DND-41 (cell line): ENCODE measurements at regions not wholly inside any gene's neighbourhood (a gene's known extent, or its start where the extent isn't known, plus 50 kb on each side); places are given as distances from the start of the nearest gene placed in this dataset.
"Not testable (repeated sequence)": the region's sequence is repeated elsewhere in the genome, so short reads cannot be mapped to it uniquely, and the experiment has no call there.

Experiments
- ATAC-seq: fragments of 200-7000 bp; cut with Tn5 transposase; 3 replicates; pipeline ENCODE4 v1.9.1; 2021; ENCODE audit warnings: low read depth; ENCODE audit not compliant: insufficient read depth
- DNase-seq: peaks from one replicate; pipeline ENCODE4 v3.0.0-alpha.2; 2020
- H2AFZ ChIP-seq: 2 replicates; pipeline ENCODE4 v1.6.0; 2012; ENCODE audit warnings: low read depth, low read length
- H3K27ac ChIP-seq: 2 replicates; pipeline ENCODE4 v1.5.1; 2012; ENCODE audit warnings: low read length, inconsistent platforms
- H3K27me3 ChIP-seq: fragments of 200-600 bp; sonication (generic); 2 replicates; pipeline ENCODE4 v1.6.0; 2012; ENCODE audit warnings: low read length, mild to moderate bottlenecking, inconsistent platforms; ENCODE audit not compliant: insufficient read depth, poor library complexity
- H3K36me3 ChIP-seq: 2 replicates; pipeline ENCODE4 v1.5.1; 2012; ENCODE audit warnings: low read length, inconsistent platforms; ENCODE audit not compliant: insufficient read depth
- H3K4me1 ChIP-seq: 2 replicates; pipeline ENCODE4 v1.5.1; 2012; ENCODE audit warnings: mild to moderate bottlenecking, low read length; ENCODE audit not compliant: insufficient read depth
- H3K4me2 ChIP-seq: 2 replicates; pipeline ENCODE4 v1.6.0; 2012; ENCODE audit warnings: mild to moderate bottlenecking, moderate library complexity, low read length, inconsistent platforms; ENCODE audit not compliant: insufficient read depth
- H3K4me3 ChIP-seq, 2 experiments: fragments of 200-600 bp in 1 of 2; shearing (Covaris generic) in 1 of 2; 2 replicates each; pipeline ENCODE4 v1.5.1; 2012 to 2016; ENCODE audit warnings: inconsistent platforms in 2 of 2, low read length in 2 of 2, mild to moderate bottlenecking in 2 of 2, low read depth in 1 of 2, moderate library complexity in 1 of 2
- H3K79me2 ChIP-seq: 2 replicates; pipeline ENCODE4 v1.6.0; 2012; ENCODE audit warnings: low read length, inconsistent platforms; ENCODE audit not compliant: insufficient read depth
- H3K9ac ChIP-seq: 2 replicates; pipeline ENCODE4 v1.6.0; 2012; ENCODE audit warnings: low read depth, mild to moderate bottlenecking, inconsistent platforms, low read length, moderate library complexity
- H3K9me3 ChIP-seq: 2 replicates; pipeline ENCODE4 v1.5.1; 2012; ENCODE audit warnings: low read length, moderate library complexity, mild to moderate bottlenecking, inconsistent platforms; ENCODE audit not compliant: insufficient read depth, severe bottlenecking
- H4K20me1 ChIP-seq: 2 replicates; pipeline ENCODE4 v1.6.0; 2012; ENCODE audit warnings: low read length; ENCODE audit not compliant: insufficient read depth
- CTCF ChIP-seq: IDR thresholded peaks from 2 replicates; pipeline ENCODE4 v1.5.1; 2012; ENCODE audit warnings: borderline replicate concordance, low read length, moderate library complexity, mild to moderate bottlenecking; ENCODE audit not compliant: poor library complexity, severe bottlenecking; ENCODE audit errors: extremely low read depth
- EZH2 ChIP-seq: IDR thresholded peaks from 3 replicates; pipeline ENCODE4 v1.6.1; 2012; ENCODE audit warnings: borderline replicate concordance, low read depth, mild to moderate bottlenecking, moderate library complexity, low read length, inconsistent platforms; ENCODE audit not compliant: severe bottlenecking

- Histone ChIP-seq H3K4me3 (no peak overlapping the region), H3K27ac (no peak overlapping the region), H3K4me1 (no peaks in the 10 kb centered on the region), H3K9me3 (no peaks in the 10 kb centered on the region), H3K79me2 (no peaks in the 10 kb centered on the region), H3K9ac (no peak overlapping the region), H3K27me3 (no peaks in the 10 kb centered on the region), H3K4me2 (no peak overlapping the region), H3K36me3 (no peaks in the 10 kb centered on the region), H2AFZ (no peak overlapping the region), H4K20me1 (no peaks in the 10 kb centered on the region)
- TF ChIP-seq CTCF (no peak), EZH2 (no peak)
- ATAC-seq (no peak), DNase-seq (no peak)
Measured at GRCh38 chr1:112855152-112855828, 100.7 kb downstream of the SLC16A1 start.

- H2AFZ ChIP-seq, H3K9ac ChIP-seq, H3K4me1 ChIP-seq, H3K9me3 ChIP-seq, DNase-seq, ATAC-seq, H3K4me3 ChIP-seq, H4K20me1 ChIP-seq, H3K36me3 ChIP-seq, H3K27me3 ChIP-seq, H3K79me2 ChIP-seq, H3K4me2 ChIP-seq, H3K27ac ChIP-seq: not testable (repeated sequence)
Measured at GRCh38 chr1:112854368-112854984, 101.5 kb downstream of the SLC16A1 start.

- H3K4me3 ChIP-seq, H3K27me3 ChIP-seq, H3K36me3 ChIP-seq, H4K20me1 ChIP-seq, ATAC-seq, DNase-seq, H3K9ac ChIP-seq, H3K9me3 ChIP-seq, H3K27ac ChIP-seq, H2AFZ ChIP-seq, H3K4me1 ChIP-seq, H3K79me2 ChIP-seq, H3K4me2 ChIP-seq: not testable (repeated sequence)
Measured at GRCh38 chr1:112853915-112854314, 102.1 kb downstream of the SLC16A1 start.

GRCh38 chr1:112852934-112853333, 103.1 kb downstream of the SLC16A1 start:
- Histone ChIP-seq H3K9me3 (no peaks in the 10 kb centered on the region), H2AFZ (no peak overlapping the region), H3K27me3 (no peaks in the 10 kb centered on the region), H3K79me2 (no peaks in the 10 kb centered on the region), H3K4me1 (no peaks in the 10 kb centered on the region), H3K4me2 (no peak overlapping the region), H3K27ac (no peak overlapping the region), H4K20me1 (no peaks in the 10 kb centered on the region), H3K36me3 (no peaks in the 10 kb centered on the region), H3K9ac (no peak overlapping the region), H3K4me3 (no peak overlapping the region)
- TF ChIP-seq EZH2: no peak
- no peak for TF ChIP-seq CTCF
- ATAC-seq: no peak
- no peak for DNase-seq
